ENCODE measurements at regions not wholly inside any gene's neighbourhood (a gene's known extent, or its start where the extent isn't known, plus 50 kb on each side); places are given as distances from the start of the nearest gene placed in this dataset.

DNA sequence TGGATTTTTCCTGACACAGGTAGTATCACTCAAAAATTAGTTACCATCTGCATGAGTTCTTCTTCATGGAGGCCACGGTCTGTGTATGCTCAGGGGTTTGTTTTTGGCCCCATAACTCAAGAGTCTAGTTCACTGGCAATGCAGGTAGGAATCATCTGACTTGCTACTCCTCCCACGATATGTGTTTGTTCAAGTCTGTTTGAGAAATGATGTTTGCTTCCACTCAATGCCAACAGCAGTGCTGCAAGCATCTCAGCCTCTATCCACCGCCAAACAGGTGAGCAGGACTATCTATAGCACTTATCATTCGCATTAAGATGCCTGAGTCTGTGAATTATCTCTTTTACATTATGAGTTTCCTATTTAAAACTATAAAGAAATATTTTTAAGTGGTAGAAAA is 264.8 kb upstream of the PTGER4 start:
- ATAC-seq = no peak

DNA sequence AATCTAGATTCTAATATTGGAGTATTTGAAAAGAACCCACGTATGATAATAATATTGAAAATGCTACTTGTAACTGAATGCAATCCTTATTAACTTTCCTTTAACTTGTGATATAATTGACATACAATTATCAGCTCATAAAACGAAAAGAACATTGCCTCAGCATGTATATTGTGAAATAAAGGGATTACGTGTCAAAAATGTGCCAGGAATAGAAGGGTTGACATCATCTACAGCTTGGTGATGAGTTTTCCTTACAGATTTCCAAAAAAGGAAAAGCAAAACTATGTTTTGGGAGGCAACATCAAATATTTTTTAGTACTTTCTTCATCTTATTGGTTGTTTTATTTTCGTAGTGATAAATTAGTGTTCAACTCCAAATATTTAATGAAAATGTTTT is 266.0 kb upstream of the PTGER4 start:
- DNase-seq (no peak), ATAC-seq (no peak)

More for the DNA sequence above, 264.8 kb upstream of the PTGER4 start:
- DNase-seq = no peak

DNA sequence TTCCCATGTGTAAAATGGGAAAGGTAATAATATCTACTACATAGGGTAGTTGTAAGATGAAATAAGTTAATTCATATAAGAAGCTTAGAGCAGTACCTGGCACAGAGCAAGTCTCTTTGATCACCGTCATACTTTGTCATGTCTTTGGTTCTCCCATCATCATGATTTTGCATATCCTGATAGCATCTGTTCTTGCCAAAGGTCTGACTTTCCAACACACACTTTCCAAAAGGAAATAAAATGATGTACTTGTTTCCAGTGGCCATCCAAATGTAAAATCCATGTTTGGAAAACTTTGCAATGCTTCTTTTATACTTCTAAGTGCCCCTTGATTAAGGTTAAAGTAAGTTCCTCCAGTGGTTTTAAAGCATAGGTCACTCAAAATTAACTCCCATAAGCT is 266.9 kb upstream of the PTGER4 start:
- DNase-seq (no peak), ATAC-seq (no peak)

DNA sequence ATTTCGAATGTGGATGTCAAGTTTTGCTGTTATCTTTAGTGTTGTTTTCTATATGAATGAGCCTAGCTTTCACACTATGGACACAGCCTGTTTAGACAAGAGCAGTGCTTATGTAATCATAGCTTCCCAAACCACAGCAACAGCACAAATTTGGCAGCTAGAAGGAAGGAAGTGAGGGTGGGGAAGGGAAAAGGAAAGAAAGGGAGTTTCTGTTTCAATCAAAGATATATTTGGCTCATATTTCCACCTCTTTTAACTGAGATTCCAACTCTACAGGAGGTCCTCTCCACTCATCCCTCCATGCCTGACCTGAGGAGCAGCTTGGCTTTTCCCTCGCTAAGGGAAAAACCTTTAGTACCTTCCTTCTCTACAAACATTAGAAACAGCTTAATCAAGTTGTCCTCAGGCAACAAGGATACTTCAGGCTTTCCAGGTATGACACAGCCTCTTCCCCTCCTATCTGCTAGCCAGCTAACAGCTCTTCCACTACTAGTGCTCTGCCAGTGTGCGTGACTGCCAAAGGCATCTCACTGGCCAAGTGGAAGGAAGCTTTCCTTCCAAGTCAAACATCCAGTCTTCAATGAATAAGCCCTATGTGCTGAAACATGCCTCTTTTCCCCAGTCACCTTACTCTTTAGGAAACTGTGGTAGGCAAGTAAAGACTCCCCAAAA is 268.6 kb upstream of the PTGER4 start:
- DNase-seq (no peak), ATAC-seq (no peak)

DNA sequence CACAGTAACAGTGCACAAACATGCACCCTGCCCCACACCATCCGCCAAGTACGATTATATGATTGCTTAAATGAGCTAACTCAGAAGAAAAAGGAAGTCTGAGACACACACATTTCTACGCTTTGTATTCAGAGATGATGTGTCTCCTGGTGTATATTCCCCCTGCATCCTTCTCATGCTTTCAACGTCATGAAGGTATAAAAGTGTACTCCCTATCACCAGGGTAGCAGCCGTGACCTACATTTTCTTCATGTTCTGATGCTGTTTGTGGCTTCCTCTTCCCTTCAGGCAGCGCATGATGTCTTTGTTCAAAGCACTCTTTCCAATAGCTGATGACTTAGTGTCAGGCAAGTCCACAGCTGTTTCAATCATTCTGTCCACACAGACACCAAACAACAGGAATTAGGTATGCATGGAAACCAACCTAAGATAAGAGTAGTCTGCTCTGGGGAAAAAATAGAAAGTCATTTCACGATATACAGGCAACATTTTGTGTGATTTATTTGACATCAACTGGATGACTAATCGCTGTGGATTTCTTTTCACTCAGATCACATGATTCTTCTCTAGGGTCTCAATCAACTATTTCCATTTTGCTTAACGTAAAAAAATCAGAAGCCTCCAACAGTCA is 269.4 kb upstream of the PTGER4 start:
- ATAC-seq (peak; percentile 92), DNase-seq (peak; percentile 60)

DNA sequence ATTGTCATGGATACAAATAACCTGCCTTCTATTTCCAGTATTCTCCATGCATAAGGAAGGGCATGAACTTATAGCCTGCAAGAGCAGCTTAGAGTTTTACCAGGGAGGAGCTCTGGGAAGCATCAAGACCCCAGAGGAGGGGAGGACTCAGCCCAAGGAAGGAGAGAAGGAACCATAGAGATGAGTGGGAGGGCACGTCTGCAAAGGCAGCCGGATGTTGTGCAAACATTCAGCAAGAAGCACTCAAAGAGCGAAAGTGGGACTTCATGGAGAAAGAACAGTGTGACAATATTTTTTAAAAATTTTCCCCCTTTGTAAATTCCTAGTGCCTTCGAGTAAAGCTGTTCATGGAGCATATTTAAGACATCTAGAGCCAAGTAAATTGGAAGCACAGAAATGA is 270.1 kb upstream of the PTGER4 start:
- ATAC-seq = no peak
- peak; percentile 45 for DNase-seq

DNA sequence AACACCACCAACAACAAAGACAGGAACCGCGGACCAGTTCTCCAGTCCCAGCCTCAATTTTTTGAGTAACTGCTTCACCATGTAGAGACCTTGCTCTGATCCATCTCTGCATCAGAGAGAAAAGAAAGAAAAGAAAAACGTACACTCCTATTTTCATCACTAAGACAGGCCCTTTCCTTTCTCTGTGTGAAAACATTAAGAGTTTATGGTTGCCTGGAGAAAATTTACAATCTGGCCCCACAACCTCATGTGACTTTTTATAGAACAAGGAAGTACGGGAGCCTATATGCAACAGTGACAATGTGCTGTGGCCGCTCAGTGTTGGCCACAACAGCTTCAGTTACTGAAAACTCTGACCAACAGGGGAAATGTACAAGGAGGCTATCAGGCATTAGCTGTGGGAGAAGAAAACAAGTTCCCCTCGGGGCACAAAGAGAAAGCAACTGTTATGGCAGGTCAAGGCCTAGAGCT is 272.9 kb upstream of the PTGER4 start:
- peak; percentile 24 for DNase-seq
- ATAC-seq = no peak

DNA sequence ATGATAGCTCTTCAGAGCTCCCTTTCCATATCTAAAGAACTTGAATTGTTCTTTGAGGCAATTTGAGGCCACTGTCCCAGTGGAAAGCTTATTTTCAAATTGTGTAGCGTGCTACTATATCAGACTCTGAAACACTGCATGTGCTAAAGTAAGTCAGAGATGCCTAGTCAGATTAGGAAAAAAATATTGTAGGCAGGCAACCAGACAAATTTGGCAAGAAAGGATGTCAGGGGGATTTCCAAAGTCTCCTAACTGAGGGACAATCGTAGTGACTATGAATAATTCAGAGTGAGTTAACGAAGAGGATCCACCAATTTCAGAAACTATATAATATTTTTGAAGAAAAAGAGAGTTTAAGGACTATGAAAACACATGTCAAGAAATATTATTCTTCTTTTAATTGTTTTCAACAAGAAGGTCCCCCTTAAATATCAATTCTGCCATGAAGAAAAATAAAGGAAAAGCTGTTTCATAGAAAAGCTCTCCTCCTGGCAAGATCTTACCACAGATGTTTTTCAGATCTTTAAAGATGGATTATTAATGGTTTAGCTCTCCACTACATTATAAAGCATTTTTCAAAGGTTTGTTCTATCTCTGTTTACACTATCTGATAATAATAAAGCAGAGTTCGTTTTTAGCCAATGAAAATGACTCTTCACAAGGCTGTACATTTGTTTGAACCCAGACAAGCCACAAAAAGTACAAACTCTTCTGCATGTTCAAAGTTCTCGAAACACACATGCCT is 273.5 kb upstream of the PTGER4 start:
- no peak for DNase-seq
- ATAC-seq = peak; percentile 21

DNA sequence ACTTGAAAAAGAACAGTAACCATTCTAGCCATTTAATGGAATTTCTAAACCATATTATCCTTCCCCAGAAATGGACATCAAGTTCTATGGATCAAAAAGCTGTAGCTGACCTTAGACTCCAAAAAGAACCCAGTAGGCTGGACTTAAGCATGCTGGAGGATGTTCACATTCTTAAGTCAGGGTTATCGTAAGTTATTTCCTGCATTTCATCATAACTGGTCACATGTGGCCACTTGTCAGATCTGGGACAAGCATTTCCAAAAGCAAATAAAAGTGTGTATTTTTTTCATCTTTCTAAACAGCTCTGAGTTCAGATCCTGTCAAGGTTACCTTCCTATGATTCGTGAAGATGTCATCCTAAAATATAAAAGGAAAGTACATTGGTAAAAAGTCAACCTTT is 274.5 kb upstream of the PTGER4 start:
- ATAC-seq (no peak), DNase-seq (no peak)

DNA sequence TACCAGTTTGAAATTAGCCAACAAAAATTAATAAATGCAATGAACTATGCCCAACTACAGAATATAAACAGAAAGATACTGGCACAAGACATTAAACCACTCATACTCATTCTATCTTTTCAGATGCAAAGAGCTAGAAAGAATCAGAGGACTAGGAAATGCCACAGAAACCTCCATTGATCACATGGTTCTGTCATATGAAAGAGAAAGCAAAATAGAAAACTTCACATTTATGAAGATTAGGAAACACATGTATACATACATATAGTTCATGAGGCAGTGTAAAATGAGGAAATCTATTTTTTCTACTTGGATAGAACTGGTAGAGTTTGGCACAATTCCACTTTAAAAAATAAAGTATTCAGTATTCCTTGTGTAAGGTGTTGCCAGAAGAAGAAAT is 275.1 kb upstream of the PTGER4 start:
- ATAC-seq = peak; percentile 47
- no peak for DNase-seq

DNA sequence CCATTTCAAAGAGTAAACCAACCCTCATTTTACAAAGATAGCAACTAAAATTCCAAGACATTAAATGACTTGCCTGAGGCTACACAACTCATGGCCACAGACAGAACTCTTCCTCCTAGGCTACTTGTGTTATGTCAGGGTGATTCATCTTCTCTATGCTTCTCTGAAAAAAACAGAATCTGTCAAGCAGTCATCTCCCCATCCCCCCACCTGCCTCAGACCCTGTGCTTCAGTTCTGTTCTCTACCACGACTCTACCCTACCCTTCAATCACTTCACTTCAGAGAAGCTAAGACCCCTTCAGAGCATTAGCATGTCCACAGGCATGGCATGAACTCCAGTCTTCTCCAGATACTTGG is 277.7 kb upstream of the PTGER4 start:
- DNase-seq (peak; percentile 56), ATAC-seq (peak; percentile 53)

DNA sequence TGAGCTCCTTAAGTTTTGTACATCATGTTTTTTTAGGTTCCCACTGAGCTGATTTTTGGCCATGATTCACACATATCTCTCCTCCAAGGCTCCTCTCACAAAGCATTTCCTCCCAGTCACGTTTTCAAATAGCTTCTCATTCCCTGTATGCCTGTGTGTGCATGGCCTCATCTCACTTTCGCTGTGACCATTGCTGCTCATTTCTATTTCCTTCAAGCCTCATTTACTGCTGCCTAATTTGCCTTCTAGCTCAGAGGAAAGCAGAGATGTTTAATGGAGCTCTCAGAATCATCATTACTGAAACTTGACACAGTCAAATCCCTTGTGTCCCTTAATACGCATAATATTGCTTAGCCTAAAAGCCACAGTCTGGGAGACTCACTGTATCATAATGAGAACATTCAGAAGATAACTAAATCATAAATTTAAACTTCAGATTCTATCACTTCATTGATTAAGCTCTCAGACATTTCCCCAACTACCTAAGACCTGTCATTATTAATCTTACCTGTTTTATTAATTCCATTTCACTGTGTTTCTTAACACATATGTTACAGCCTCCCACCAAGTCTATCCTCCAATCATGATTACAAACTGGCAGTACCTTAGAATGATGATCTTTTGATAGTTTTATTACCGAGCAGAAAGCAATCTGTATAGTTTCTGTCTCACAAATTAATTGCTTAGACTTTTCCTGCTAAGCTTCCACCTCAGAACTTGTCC is 278.3 kb upstream of the PTGER4 start:
- DNase-seq = no peak
- no peak for ATAC-seq

DNA sequence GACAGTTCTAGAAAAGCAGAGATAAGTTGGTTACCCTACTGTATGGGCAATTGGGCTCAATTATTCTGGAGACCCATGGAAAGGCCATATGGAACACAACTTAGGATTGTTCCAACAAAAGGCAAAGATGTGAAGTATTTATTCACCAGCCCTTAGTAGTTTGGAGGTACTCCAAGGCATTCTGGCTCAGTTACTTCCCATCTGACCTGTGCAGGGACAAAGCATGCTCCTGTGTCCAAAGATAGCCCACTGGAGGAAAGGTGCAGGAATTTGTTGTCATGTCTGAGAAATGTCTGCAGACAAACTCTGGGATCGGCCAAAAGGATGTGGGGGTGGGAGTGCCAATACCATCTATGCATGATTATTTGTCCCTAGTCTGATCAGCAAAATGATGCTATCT is 279.5 kb upstream of the PTGER4 start:
- DNase-seq = no peak
- ATAC-seq = no peak

DNA sequence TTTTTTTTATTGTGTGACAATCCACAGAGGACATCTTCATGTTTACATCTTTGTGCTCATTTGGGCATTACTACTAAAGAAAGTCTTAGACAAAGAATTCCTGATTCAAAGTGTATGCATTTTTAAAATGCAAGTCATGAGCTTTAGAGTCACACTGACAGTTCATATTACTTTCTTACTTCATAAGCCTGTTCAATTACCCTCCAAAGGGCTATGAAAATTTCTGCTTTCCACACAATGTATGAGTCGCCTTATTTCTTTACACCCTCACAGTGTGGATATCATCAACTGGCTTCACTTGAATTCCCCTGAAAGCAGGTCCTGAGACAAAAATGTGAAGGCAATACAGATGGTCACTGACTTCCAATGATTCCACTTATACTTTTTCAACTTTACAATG is 280.4 kb upstream of the PTGER4 start:
- ATAC-seq (no peak), DNase-seq (no peak)

DNA sequence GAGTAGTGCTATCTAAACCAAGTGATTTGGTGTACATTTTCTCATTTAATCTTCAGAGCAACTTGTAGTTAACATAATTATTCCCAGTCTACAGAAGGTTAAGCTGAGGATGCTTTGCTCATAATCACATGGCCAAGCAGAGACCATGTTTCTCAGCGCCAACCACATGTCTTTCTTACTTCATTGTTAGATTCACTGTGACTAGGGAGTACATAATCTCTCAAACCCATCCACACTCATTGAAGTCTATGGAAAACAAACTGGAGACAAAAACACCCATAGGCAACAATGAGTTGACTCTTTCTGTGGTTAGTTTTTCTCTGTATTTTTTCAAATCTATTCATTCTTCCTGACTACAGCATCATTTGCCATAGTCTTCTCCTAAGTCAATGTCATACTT is 281.7 kb upstream of the PTGER4 start:
- no peak for DNase-seq
- no peak for ATAC-seq

DNA sequence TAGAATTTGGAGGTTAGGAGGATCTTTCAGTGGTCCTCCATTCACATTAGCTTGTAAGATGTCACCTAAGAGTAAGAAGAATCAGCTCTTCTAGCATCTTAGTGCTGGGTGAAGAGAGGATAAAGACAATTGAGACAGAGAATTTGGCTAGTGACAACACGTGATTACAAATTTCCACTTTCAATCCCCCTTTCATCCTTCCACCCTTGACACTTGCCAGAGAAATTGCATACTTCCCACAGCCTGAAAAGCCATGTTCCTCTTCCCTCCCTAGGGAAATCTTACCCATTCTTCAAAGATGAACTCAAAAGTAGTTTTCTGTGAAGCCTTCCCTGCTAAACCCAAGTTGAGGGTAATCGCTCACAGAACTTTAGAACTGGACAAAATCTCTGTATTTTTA is 282.6 kb upstream of the PTGER4 start:
- no peak for ATAC-seq

DNA sequence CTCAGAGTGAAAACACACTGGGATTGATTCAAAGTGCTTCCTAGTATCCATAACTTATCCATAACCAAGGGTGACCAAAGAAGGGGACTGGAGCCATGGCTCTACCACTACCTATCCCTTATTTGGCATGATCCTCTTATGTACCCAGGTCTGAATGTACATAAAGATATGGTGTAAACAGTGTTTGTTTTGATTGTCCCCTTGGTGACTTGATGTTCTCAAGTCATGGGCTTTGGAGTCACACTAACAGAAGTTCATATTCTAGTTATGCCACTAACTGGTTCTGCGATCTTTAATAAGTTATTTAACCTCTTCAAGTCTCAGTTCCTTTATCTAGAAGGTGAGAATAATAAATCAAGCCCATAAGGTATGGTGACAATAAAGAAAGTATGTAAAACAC is 283.4 kb upstream of the PTGER4 start:
- ATAC-seq (no peak), DNase-seq (no peak)

More for the DNA sequence above, 282.6 kb upstream of the PTGER4 start:
- no peak for DNase-seq

DNA sequence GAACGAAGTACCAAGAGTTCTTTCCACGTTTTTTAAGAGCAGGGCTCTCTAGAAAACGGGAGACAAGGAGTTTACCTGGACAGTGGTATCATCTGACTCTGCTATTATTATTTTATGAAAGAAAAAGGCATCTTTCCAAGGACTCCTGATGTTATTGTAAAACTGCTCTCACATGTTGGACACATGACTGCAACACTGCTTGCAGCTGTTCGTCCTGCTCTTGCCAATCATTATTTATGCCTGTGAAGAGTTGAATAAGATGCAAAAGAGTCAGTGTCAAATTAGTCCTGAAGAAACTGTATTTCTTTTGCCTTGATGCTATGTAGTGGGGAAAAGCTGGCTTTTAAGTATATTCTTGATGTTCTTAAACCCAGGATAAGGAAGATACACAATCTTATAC is 284.5 kb upstream of the PTGER4 start:
- ATAC-seq (no peak), DNase-seq (no peak)

DNA sequence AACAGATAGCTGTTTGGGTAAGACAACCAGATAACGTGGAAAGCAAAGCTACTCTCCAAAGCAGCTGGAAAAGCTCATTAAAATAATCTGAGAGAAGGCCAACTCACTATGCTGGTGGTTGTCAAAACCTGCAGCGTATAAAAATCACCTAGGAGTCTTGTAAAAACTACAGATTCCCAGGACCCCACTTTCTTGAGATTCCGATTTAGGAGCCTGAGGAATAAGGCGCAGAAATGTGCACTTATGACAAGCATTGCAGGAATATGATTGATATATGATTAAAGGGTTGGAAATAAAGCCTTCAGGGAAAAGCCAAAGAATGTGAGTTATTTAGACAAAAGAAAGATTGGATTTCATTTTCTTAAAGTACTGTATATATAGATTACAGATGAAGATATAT is 285.0 kb upstream of the PTGER4 start:
- ATAC-seq = no peak

DNA sequence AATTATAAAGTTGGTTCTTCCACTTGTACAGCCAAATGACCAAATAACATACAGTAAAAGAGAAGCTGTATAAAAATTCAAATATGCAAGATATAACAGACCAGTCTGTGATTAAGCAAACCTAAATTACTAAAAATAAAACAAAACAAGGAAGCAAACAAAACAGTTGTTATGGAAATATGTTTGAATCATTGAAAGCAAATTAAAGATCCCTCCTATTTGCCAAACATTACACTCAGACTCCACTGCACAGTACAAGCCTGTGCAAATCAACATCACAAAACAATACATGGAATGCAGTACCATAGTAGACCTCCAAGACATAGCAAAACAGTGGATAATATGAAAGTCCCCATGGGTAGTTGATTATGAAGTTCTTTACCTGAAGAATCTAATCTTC is 288.1 kb upstream of the PTGER4 start:
- no peak for DNase-seq
- no peak for ATAC-seq

More for the DNA sequence above, 285.0 kb upstream of the PTGER4 start:
- DNase-seq = no peak

DNA sequence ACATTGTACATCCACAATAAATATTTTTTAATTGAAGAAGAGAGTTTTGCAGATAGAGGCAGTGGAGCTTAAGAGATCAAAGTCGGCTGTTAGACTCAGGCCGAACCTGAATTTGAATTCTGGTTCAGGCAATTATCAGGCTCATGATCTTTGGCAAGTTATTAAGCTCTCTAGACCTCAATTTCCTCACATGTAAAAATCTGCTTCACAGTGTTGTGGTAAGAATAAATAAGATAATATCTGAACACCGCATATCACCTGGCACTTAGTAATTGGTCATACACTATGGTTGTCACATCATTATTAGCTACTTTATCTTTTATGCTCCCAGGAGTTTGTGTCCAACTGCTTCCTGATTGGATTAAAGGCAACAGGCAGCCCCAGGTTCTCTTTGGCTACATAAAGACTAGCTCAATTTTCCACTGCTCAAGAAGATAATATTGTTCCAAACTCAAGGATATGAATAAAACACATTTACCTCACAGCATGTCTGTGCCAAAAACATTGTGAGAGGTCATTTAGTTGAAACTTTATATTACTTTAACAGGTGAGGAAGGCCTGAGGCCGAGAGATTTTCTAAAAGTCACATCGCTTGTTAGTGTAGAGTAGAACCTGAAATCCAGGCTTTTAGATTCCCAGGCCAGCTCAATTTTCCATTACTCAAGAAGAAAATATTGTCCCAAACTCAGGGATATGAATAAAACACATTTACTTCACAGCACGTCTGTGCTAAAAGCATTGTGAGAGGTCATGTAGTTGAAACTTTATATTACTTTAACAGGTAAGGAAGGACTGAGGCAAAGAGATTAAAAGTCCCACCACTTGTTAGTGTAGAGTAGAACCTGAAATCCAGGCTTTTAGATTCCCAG is 289.2 kb upstream of the PTGER4 start:
- DNase-seq = no peak
- no peak for ATAC-seq

DNA sequence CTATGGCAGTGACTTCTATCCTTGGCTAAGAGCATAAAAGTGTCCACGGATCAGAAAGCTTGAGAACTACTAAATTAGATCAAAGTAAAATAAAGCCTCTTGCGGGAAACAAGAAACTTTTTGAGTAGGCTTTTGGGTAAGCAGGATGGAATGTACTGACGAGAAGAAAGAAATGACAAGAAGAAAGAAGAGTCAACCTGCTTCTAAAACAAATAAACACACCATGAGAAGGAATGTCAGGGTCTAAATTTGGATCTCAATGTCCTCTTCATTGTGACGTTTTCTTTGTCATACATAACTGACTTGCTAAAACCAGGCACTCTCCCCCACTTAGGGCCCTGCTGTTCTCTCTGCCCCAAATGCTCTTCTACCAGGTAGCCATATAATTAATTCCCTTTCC is 290.1 kb upstream of the PTGER4 start:
- no peak for DNase-seq
- no peak for ATAC-seq
